Epithelial cell of proximal tubule (primary cell): ENCODE measurements at regions not wholly inside any gene's neighbourhood (a gene's known extent, or its start where the extent isn't known, plus 50 kb on each side); places are given as distances from the start of the nearest gene placed in this dataset.

ENCODE experiments used
- DNase-seq: peaks from one replicate; pipeline ENCODE4 v3.0.0-alpha.2; 2011; ENCODE audit warnings: low read depth
- H3K4me3 ChIP-seq: 2 replicates; pipeline ENCODE4 v1.5.1; 2011; ENCODE audit warnings: low read depth, mild to moderate bottlenecking, low read length
- TF ChIP-seq, protein P1 (sequence below): conservative IDR thresholded peaks from 2 replicates; pipeline ENCODE4 v1.5.1; 2012; ENCODE audit warnings: low read depth, mild to moderate bottlenecking, low read length

DNA sequence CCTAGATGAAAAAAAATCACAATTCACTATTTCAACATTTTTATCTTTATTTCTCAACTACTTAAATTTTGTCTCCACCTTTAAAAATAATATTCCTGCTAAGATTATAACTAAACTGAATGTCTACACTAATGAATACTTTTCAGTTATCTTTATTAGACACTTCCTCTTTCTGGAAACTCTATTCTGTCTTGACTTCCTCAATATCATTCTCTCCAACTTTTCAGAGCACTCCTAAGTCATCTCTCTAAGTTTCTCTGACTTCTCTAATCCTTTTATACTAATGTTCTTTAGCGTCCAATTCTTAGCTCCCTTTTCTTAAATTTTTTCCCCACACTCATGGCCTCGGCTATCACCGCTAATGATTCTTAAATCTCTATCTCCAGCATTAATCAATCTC, 374.2 kb downstream of the FBXO8 start:
- TF ChIP-seq, protein P1, sequence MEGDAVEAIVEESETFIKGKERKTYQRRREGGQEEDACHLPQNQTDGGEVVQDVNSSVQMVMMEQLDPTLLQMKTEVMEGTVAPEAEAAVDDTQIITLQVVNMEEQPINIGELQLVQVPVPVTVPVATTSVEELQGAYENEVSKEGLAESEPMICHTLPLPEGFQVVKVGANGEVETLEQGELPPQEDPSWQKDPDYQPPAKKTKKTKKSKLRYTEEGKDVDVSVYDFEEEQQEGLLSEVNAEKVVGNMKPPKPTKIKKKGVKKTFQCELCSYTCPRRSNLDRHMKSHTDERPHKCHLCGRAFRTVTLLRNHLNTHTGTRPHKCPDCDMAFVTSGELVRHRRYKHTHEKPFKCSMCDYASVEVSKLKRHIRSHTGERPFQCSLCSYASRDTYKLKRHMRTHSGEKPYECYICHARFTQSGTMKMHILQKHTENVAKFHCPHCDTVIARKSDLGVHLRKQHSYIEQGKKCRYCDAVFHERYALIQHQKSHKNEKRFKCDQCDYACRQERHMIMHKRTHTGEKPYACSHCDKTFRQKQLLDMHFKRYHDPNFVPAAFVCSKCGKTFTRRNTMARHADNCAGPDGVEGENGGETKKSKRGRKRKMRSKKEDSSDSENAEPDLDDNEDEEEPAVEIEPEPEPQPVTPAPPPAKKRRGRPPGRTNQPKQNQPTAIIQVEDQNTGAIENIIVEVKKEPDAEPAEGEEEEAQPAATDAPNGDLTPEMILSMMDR, result no peak
- no peak for DNase-seq
- no peak overlapping the region for H3K4me3 ChIP-seq

DNA sequence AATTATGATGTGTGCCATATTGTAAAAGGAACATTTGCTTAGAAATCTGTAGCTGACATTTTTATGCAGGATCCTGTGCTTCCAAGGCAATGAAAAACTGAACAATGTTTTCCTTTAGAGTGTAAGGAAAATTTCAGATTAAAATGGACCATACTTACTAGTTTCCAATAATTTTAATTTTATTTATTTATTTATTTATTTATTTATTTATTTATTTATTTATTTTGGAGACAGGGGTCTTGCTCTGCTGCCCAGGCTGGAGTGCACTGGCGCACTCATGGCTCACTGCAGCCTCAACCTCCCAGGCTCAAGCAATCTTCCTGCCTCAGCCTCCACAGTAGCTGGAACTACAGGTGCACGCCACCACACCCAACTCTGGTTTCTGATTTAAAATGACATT, 369.8 kb upstream of the HAND2 start:
- TF ChIP-seq, protein P1, result no peak
- H3K4me3 ChIP-seq, result no peak overlapping the region
- no peak for DNase-seq

DNA sequence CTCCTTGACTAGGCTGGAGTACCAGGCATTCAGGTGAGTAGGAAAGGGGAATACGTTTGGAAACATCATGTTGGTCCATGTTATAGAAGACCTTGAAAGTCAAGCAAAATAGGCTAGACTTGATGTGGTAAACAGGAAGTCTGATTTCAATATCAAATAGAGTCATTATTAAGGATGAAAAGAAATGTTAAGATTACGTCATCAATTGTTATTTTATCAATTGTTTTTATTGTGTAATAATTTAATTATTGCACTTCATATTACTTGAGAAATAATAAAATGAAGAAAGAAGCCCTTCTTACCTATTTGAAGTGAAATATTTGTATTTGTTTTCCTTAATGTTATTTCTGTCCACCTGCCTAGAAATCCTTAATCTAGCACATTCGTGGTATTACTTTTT, 361.0 kb upstream of the HAND2 start:
- TF ChIP-seq, protein P1, result no peak
- no peak overlapping the region for H3K4me3 ChIP-seq
- DNase-seq, result no peak

DNA sequence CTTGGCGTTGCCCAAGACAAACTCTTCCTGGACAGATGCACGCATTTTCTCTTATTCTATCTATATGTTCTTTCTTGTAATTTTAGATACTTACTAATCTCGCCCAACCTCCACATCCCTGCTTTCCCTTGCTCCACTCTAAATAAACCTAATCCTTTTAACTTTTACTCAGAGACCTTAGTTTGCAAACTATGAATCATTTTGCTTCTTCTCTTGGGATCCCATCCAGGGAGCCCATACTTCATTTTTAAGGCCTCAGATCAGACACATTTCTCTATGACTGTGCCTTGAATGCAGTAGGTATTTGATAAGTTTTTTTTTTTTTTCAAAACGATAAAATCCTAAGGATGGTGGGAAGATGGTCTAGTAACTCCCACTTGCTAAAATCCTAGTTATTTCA, 353.8 kb upstream of the HAND2 start:
- TF ChIP-seq, protein P1, result no peak
- DNase-seq, result no peak
- no peak overlapping the region for H3K4me3 ChIP-seq

DNA sequence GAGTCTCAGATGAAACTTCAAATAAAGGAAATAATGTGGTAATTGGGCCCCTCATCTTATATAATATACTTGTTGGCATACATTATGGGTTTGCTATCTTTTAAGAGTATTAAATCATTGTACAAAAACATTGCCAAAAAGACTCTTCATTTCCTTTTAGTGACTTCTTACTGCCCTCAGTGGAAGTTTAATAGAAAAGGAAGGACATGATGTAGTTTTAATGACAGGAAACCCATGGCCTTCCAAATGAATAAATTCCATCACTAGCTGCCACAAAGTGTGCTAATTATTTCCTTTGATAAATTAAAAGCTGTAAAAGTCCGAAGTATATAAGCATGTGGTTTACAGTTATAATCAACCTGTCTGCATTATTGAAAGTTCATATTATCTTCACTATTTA, 350.9 kb upstream of the HAND2 start:
- TF ChIP-seq, protein P1, result no peak
- no peak overlapping the region for H3K4me3 ChIP-seq
- no peak for DNase-seq

DNA sequence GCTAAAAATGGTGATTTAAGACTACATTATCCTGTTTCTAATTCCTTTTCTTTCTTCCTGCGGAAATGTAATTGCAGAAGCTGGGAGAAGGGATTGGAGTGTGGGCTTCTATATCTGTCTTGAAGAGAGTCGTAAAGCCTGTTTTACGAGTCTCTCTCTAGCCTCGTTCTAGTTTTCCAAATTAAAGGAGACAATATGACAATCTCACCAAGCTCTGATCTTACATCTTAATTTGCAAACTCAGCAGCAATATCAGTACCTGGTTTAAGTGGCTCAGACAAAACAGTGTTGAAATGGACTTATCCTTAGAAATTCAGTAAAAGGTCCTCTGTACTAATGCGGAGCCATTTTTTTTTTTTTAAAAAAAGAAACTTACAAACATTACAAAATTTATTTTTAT, 349.5 kb upstream of the HAND2 start:
- TF ChIP-seq, protein P1, result no peak
- DNase-seq, result no peak
- H3K4me3 ChIP-seq, result no peak overlapping the region

DNA sequence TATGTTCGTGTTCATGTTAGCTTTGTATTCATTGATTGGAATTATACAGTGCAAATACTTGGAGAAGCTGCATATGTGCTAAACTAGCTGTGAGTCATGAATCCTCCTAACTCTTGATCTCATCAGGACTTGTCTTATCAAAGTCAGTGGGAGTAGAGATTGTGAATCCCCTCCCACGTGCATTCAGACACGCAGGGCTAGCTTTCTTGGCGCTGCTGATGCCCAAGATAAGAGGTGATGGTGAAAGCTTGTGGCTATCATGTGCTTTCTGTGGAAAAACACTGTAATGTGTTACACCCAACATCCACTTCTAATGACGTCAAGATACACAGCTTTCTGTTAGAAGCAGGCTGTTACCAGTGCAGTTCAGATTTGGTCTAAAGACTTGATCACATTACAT, 348.7 kb upstream of the HAND2 start:
- DNase-seq, result no peak
- TF ChIP-seq, protein P1, result no peak
- no peak overlapping the region for H3K4me3 ChIP-seq
